GM18505 (cell line): ENCODE measurements at regions not wholly inside any gene's neighbourhood (a gene's known extent, or its start where the extent isn't known, plus 50 kb on each side); places are given as distances from the start of the nearest gene placed in this dataset.
"Not testable (repeated sequence)": the region's sequence is repeated elsewhere in the genome, so short reads cannot be mapped to it uniquely, and the experiment has no call there.

Experiments used
- ATAC-seq: cut with Tn5 transposase; IDR thresholded peaks from one replicate; pipeline ENCODE4 v1.9.1; 2021; ENCODE audit not compliant: unreplicated experiment
- POLR2A ChIP-seq: IDR thresholded peaks from 4 replicates; pipeline ENCODE4 v1.6.1; 2011; ENCODE audit warnings: borderline replicate concordance; ENCODE audit not compliant: insufficient read depth, insufficient read length; ENCODE audit errors: extremely low read depth

GRCh38 chr19:28710278-28710677 is 502.7 kb downstream of the UQCRFS1 start:
- no peak for TF ChIP-seq POLR2A
- no peak for ATAC-seq

- no peak for ATAC-seq
- no peak for TF ChIP-seq POLR2A
Observed at GRCh38 chr19:28706693-28707092, 506.3 kb downstream of the UQCRFS1 start.

GRCh38 chr19:28705008-28705407 is 507.9 kb downstream of the UQCRFS1 start:
- ATAC-seq, result no peak
- TF ChIP-seq POLR2A, result no peak

GRCh38 chr19:28703400-28703956 is 509.5 kb downstream of the UQCRFS1 start:
- no peak for TF ChIP-seq POLR2A
- ATAC-seq, result no peak

GRCh38 chr19:28701491-28701890 is 511.5 kb downstream of the UQCRFS1 start:
- no peak for ATAC-seq
- TF ChIP-seq POLR2A, result no peak

- no peak for TF ChIP-seq POLR2A
- ATAC-seq, result no peak
Observed at GRCh38 chr19:28700176-28700575, 512.8 kb downstream of the UQCRFS1 start.

- TF ChIP-seq POLR2A, result no peak
- ATAC-seq, result no peak
Observed at GRCh38 chr19:28697308-28697707, 515.6 kb downstream of the UQCRFS1 start.

- no peak for TF ChIP-seq POLR2A
Observed at GRCh38 chr19:28694812-28695211, 518.1 kb downstream of the UQCRFS1 start.

GRCh38 chr19:28691683-28692082 is 521.3 kb downstream of the UQCRFS1 start:
- TF ChIP-seq POLR2A, result no peak
- ATAC-seq, result no peak

More at GRCh38 chr19:28694812-28695211, 518.1 kb downstream of the UQCRFS1 start:
- no peak for ATAC-seq

- ATAC-seq, result not testable (repeated sequence)
Observed at GRCh38 chr19:28689464-28689863, 523.5 kb downstream of the UQCRFS1 start.

- TF ChIP-seq POLR2A, result no peak
- no peak for ATAC-seq
Observed at GRCh38 chr19:28687296-28687695, 525.7 kb downstream of the UQCRFS1 start.

- TF ChIP-seq POLR2A, result no peak
Observed at GRCh38 chr19:28686756-28687155, 526.2 kb downstream of the UQCRFS1 start.

GRCh38 chr19:28685802-28686201 is 527.1 kb downstream of the UQCRFS1 start:
- no peak for TF ChIP-seq POLR2A
- no peak for ATAC-seq

More at GRCh38 chr19:28686756-28687155, 526.2 kb downstream of the UQCRFS1 start:
- no peak for ATAC-seq

GRCh38 chr19:28685077-28685476 is 527.9 kb downstream of the UQCRFS1 start:
- not testable (repeated sequence) for ATAC-seq

- no peak for ATAC-seq
- no peak for TF ChIP-seq POLR2A
Observed at GRCh38 chr19:28680111-28680510, 532.8 kb downstream of the UQCRFS1 start.
